GM18526 (cell line): ENCODE measurements at regions not wholly inside any gene's neighbourhood (a gene's known extent, or its start where the extent isn't known, plus 50 kb on each side); places are given as distances from the start of the nearest gene placed in this dataset.

Experiments
- POLR2A ChIP-seq: IDR thresholded peaks from 3 replicates; pipeline ENCODE4 v1.6.1; 2011; ENCODE audit not compliant: insufficient read length; ENCODE audit errors: extremely low read depth

- TF ChIP-seq POLR2A: no peak
Observed at GRCh38 chr14:65153101-65153500, 50.8 kb upstream of the MAX start.

DNA sequence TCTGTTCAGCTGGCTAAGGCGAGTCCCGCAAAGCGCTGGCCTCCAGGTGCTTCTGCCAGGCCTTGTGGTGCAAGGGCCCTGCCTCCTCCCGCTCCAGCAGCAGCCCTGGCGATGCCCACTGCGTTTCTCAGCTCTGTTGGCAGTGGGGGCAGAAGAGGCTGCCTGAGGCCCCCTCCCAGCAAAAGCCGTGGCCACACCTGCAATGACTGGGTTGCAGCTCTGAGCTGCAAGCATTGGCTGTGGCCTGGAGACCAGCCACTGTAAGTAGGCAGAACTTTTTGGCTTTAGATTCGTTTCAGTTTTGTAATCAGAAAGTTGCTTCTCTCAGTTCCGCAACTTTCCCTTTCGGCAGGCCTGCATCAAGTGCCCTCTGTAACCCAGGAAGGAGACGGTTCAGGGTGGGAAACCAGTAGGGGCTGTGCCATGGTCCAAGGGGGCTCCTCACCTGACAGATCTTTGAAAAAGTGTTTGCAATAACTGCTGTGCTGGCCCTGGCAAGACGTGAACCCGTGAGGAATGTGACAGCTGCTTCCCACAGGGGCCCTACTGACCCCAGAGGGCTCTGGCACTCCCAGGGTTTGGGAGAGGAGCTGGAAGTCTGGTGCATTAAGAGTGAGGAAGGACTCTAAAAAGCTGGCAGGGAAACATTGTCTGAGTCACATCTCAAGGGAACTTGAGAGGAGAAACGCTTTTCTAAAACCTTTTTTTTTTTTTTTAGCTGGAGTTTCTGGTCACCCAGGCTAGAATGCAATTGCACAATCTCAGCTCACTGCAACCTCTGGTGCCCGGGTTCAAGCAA lies 54.5 kb upstream of the MAX start:
- TF ChIP-seq POLR2A: no peak

GRCh38 chr14:65159281-65160062 lies 57.2 kb upstream of the MAX start:
- no peak for TF ChIP-seq POLR2A

DNA sequence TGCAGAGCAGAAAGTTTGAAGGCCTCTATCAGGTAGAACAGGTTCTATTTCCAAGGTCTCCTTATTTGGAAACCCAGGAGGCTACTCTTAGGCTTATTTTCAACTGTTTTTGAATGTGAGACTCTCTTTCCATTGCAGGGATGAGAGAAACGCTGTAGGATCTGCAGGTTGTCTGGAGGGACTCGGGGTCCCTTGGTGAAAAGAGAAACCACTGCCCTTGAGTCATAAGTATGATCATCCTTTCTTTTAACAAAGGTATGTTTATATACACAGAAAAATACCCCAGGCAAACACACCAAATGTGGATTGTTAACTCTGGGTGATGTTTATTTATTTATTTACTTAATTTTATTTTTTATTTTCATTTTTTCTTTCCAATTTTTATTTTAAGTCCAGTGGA lies 57.8 kb upstream of the MAX start:
- no peak for TF ChIP-seq POLR2A

DNA sequence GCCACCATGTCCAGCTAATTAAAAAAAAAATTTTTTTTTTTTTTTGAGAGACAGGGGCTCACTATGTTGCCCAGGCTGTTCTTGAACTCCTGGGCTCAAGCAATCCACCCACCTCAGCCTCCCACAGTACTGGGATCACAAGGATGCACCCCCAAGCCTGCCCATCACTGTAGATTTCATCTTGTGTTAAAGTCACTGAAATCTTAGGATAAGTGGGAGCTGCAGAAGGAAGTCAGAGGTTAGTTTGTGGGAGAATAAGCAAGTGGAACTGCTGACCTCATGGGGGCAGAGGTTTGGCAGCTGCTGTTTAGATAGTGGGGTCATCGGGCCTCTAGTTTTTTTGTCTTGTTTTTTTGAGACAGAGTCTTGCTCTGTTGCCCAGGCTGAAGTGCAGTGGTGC lies 59.7 kb upstream of the MAX start:
- TF ChIP-seq POLR2A: no peak

DNA sequence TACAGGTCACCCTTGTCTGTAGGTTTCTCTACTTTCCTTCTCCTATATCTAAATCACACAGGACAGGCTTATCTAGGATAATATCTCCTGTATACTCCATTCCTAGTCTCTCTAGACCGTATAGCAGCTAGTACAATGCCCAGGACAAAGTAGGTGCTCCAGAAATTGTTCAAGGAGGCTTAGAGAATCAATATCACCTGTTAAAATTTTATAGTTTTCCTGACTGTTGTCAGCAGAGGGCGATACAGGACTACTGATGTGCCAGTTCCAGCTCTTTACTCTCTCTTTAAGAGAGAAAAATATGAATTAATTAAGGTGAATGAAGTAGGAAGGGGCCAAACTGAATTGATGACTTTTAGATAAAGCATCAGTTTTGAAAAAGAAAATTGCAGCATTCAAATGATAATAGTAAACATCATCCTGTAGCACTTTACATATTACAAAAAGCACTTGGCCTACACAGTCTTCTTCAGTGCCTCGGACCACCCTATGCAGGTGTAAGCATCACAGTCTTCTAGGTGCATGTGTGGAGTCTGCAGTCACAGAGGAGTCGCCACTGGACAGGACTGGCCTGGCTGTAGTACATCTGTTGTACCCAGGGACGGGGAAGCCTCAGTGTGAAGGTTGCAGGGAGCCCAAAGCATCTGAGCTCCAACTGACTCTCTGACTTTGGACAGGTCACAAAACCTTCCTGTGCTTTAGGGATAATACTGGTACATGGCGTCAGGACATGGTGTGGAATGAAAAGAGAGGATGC lies 61.9 kb upstream of the MAX start:
- no peak for TF ChIP-seq POLR2A

DNA sequence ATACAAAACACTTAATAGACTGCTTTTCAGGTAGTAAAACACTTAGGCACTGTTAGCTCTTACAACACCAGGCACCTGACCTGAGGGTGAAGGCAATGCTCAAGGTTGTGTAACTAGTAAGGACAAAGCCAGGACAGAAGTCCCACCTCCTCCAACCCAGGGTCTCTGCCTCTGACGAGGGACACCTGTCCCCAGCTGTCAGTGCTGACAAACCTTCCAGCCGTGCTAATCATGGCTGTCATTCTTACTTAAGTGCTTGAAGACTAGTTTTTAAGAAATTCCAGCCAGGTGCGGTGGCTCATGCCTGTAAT lies 62.5 kb upstream of the MAX start:
- no peak for TF ChIP-seq POLR2A

DNA sequence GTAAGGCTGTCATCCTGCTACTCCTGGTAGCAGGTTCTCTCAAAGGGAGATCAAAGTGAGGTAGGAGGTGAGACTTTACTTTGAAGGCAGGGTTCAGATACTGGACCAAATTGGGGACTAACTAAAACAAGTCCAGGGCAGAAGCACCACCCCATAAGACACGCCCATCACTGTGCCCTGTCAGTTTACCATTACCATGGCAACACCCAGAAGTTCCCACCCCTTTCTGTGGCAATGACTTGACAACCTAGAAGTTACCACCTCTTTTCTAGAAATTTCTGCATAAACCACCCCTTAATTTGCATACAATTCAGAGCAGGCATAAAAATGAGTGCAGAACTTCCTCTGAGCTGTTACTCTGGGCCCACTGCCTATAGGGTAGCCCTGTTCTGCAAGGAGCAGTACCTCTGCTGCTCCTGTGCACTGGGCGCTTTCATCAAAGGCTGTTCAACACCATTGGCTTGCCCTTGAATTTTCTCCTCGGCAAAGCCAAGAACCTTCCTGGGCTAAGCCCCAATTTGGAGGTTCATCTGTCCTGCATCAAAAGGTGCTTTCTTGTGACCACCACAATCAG lies 64.8 kb upstream of the MAX start:
- TF ChIP-seq POLR2A: no peak

GRCh38 chr14:65168840-65169239 lies 66.5 kb upstream of the MAX start:
- TF ChIP-seq POLR2A: no peak

DNA sequence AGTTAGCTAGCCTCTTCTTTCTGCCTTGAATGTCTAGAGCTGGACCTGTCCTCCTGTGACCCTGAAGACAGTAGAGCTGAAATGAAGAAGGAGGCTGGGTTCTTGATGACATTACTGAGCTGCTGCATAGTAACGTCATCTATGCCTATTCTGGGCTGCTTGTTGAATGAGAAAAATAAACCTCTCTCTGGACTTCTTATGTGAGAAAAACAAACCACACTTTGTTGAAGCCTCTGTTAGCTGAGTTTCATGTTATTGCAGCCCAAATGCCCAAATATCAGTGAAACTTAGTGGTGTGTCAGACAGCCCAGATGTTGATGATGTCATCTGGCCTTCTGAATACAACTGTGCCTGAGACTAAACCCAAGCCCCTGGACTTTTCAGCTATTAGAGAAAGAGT lies 67.0 kb upstream of the MAX start:
- TF ChIP-seq POLR2A: no peak

GRCh38 chr14:65170318-65170717 lies 68.0 kb upstream of the MAX start:
- TF ChIP-seq POLR2A: no peak

DNA sequence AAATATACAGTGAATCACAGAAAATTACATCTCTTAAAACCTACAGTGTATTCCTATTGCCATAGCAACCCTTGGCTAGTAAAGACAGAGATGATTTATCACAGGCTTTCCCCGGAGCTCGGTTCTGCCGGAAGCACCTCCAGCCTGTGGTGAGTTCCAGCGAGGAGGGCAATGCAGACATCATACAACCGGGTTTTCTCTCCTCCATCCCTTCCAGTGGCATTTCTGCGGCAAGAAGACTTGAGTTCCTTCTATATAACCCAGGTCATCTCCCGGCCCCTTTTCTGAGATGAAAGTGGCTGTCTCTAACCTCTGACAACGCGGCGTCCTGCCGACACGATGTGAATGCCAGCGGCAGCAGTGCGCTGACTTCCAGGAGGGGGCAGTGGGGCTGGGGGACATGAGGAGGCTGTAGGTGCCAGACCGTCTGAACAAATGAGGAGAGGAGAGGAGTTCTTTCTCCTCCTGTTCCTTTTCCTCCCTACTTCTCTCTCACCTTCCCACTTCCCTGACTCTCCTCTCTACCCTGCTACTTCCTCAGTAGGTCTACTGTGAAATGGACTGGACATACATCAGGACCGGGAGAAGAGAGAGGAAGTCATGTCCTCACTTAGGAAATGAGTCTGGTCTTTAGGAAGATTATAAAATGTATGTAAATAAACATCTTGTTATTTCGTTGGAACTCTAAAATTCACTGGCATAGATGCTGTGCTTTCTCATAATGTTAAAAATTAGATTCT lies 68.6 kb upstream of the MAX start:
- TF ChIP-seq POLR2A: peak; percentile 21

DNA sequence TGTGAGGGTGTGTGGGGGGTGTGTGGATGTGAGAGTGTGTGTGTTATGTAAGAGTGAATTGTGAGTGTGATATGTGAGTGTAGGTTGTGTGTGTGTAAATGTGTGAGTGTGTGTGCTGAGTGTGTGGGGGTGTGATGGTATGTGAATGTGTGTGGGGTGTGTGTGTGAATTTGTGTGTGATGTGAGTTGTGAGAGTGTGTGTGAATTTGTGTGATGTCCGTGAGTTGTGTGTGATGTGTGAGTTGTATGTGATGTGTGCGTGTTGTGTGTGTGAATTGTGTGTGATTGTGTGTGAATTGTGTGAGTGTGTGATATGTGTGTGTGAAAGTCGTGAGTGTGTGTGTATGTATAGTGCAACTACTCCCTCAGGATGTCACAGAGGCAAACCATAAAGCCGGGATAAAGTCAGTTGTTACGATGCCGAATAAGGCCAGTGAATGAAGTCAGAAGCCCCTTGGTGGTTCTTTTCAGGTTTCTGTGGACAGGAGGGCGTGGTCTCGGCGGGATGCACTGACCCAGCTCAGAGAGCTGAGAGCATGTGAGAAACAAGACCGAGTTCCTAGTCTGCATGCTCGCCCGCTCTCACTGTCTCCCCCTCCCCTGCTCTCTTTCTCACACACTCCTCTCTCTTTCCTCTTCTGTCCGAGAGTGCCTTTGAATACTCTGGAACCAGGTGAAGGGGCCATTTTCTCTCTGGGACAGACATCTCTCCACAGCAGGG lies 71.8 kb upstream of the MAX start:
- no peak for TF ChIP-seq POLR2A

GRCh38 chr14:65174783-65175182 lies 72.5 kb upstream of the MAX start:
- TF ChIP-seq POLR2A: no peak
